ENCODE measurements at regions not wholly inside any gene's neighbourhood (a gene's known extent, or its start where the extent isn't known, plus 50 kb on each side); places are given as distances from the start of the nearest gene placed in this dataset.

DNA sequence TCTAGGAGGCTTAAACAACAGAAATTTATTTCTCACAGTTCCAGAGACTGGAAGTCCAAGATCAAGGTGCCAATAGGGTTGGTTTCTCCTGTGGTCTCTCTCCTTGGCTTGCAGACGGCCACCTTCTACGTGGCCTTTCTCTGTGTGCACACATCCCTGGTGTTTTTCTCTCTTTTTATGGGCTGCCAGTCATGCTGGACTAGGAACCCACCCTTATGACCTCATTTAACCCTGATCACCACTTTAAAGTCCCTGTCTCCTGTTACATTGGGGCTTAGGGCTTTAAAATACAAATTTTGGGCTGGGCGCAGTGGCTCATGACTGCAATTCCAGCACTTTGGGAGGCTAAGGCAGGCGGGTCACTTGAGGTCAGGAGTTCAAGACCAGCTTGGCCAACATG lies 157.1 kb downstream of the TLE1 start:
- H3K27ac ChIP-seq = no peak overlapping the region
- no peaks in the 10 kb centered on the region for H3K27me3 ChIP-seq (ENCODE audit: insufficient read depth in 3 of 3, low read length in 2 of 3)
- WGBS, 3 donors = 78 to 93% (median 85%) methylated on average over 4 of the region's 4 CpGs
- no peaks in the 10 kb centered on the region for H3K36me3 ChIP-seq (ENCODE audit: insufficient read depth in 1 of 2, low read depth in 1 of 2)
- no peaks in the 10 kb centered on the region for H3K9me3 ChIP-seq
- peaks cover 6% of the 10 kb centered on the region for H3K4me1 ChIP-seq
- H3K4me3 ChIP-seq = no peak overlapping the region
- DNase-seq = no peak
- TF ChIP-seq, protein P1, sequence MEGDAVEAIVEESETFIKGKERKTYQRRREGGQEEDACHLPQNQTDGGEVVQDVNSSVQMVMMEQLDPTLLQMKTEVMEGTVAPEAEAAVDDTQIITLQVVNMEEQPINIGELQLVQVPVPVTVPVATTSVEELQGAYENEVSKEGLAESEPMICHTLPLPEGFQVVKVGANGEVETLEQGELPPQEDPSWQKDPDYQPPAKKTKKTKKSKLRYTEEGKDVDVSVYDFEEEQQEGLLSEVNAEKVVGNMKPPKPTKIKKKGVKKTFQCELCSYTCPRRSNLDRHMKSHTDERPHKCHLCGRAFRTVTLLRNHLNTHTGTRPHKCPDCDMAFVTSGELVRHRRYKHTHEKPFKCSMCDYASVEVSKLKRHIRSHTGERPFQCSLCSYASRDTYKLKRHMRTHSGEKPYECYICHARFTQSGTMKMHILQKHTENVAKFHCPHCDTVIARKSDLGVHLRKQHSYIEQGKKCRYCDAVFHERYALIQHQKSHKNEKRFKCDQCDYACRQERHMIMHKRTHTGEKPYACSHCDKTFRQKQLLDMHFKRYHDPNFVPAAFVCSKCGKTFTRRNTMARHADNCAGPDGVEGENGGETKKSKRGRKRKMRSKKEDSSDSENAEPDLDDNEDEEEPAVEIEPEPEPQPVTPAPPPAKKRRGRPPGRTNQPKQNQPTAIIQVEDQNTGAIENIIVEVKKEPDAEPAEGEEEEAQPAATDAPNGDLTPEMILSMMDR (IDR thresholded peaks at IDR 0.05) = no peak
- intact Hi-C loops (cut with DNase I) = loop anchor here in 1 of 2 donors (5.0 kb wide), 1 partner anchor 80 kb away; no protein-coding TSS in a partner anchor
- no peak for ATAC-seq

DNA sequence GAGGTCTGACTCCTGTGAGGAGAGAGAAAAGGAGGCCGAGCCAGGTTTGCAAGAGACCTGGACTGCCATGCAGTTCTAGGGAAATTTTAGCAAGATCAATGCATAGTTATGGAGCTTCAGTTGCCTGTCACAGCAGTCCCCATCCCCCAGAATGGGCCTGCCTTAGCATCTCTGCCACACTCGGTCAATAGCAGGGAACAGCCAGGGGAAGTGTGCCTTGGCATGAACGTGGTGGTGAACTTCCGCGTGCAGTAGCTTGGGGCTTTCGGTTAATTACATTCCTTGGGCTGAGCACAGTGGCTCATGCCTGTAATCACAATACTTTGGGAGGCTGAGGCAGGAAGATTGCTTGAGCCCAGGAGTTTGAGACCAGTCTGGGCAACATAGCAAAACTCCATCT lies 157.8 kb downstream of the TLE1 start:
- DNase-seq = no peak
- no peak for ATAC-seq
- TF ChIP-seq, protein P1 (IDR thresholded peaks at IDR 0.05) = no peak
- WGBS, 3 donors = 79 to 97% (median 81%) methylated on average over 6 of the region's 6 CpGs
- peaks cover 2% of the 10 kb centered on the region for H3K4me1 ChIP-seq
- H3K9me3 ChIP-seq = no peaks in the 10 kb centered on the region
- no peaks in the 10 kb centered on the region for H3K27me3 ChIP-seq (ENCODE audit: insufficient read depth in 3 of 3, low read length in 2 of 3)
- H3K36me3 ChIP-seq (ENCODE audit: insufficient read depth in 1 of 2, low read depth in 1 of 2) = no peaks in the 10 kb centered on the region
- H3K4me3 ChIP-seq = no peak overlapping the region
- H3K27ac ChIP-seq = no peak overlapping the region
- intact Hi-C loops (cut with DNase I) = loop anchor here in 1 of 2 donors (5.0 kb wide), 1 partner anchor 81 kb away; no protein-coding TSS in a partner anchor

DNA sequence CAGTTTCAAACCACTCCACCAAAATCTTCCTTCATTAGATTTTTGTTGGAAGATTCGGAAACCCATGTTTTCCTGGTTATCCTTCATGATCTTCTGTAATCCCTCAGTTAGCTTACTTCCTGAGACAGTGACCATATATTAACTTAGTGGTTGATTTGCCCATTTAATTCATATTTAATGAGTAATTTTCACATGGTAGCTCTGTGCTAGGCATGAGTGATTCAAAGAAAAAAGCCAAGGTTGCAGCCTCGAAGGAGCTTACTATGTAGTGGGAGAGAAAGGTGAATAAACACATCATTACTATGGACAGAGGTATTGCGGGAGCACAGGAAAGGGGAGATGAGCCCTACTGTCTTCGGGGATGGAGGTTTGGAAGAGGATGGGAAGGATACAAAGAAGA lies 158.5 kb downstream of the TLE1 start:
- no peak for ATAC-seq
- WGBS, 3 donors = 94 to 97% (median 94%) methylated on average over 4 of the region's 4 CpGs
- Histone ChIP-seq H3K27ac (no peak overlapping the region), H3K36me3 (ENCODE audit: insufficient read depth in 1 of 2, low read depth in 1 of 2) (no peaks in the 10 kb centered on the region), H3K27me3 (ENCODE audit: insufficient read depth in 3 of 3, low read length in 2 of 3) (no peaks in the 10 kb centered on the region), H3K4me1 (no peaks in the 10 kb centered on the region), H3K9me3 (no peaks in the 10 kb centered on the region), H3K4me3 (no peak overlapping the region)
- TF ChIP-seq, protein P1 (IDR thresholded peaks at IDR 0.05) = no peak
- DNase-seq = no peak
- intact Hi-C loops (cut with DNase I) = loop anchor here in 1 of 2 donors (5.0 kb wide), 1 partner anchor 81 kb away; no protein-coding TSS in a partner anchor

DNA sequence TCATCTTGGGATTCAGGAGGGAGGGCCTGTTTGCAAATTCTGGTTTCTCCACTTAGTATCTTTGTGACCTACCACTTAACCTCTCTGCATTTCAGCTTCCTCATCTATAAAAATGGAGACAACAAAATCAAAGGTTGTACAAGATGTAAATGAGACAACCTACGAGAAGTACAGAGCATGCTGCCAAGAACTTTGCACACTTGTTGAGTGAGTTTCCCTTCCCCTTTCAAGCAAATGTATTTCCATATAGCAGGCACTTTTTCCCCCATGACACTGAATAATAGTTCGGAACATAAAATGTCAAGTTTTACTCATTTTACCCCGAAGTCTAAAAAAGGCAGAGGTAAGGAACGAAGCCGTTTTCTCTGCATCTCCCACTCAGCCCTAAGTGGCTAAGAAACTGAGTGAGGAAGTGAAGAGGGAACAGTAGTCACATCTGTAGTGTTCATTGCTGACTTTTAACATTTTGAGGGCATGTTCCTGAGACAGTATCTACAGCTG lies 159.0 kb downstream of the TLE1 start:
- Histone ChIP-seq H3K4me1 (no peaks in the 10 kb centered on the region), H3K4me3 (no peak overlapping the region), H3K27ac (no peak overlapping the region), H3K36me3 (ENCODE audit: insufficient read depth in 1 of 2, low read depth in 1 of 2) (no peaks in the 10 kb centered on the region), H3K27me3 (ENCODE audit: insufficient read depth in 3 of 3, low read length in 2 of 3) (no peaks in the 10 kb centered on the region), H3K9me3 (no peaks in the 10 kb centered on the region)
- ATAC-seq (no peak), DNase-seq (no peak)
- intact Hi-C loops (cut with DNase I) = loop anchor here in 1 of 2 donors (5.0 kb wide), 1 partner anchor 82 kb away; no protein-coding TSS in a partner anchor
- TF ChIP-seq, protein P1 (IDR thresholded peaks at IDR 0.05) = no peak
- WGBS, 3 donors = 92 to 95% (median 94%) methylated on average over 5 of the region's 5 CpGs
